ENCODE measurements at regions not wholly inside any gene's neighbourhood (a gene's known extent, or its start where the extent isn't known, plus 50 kb on each side); places are given as distances from the start of the nearest gene placed in this dataset.
"Not testable (repeated sequence)": the region's sequence is repeated elsewhere in the genome, so short reads cannot be mapped to it uniquely, and the experiment has no call there.

DNA sequence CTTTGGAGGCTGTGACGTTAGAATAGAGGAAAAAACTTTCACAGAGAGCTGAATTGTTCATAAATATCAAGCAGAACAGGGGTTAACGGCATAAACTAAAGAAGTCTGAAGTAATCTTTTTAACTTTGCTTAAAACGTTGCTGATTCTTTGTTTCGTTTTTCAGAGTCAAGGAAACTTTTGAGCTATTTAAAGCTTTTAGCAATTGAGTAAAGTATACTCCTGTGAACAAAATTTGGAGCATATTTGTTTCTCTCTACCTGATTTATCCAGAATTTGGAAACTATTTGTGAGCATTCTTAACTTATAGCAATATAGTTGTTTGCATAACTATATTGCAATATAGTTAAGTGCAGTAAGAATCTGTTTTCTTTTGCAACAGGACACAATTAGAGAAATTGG lies 270.4 kb downstream of the DSC3 start:
- not testable (repeated sequence) for TF ChIP-seq POLR2A (IDR thresholded peaks at IDR 0.05; ENCODE audit: low read length); GATA1 (IDR thresholded peaks at IDR 0.05; ENCODE audit: low read depth, low read length)

Data from erythroblast (primary cell).